Nucleus accumbens (tissue), 56 donors: ENCODE measurements at regions not wholly inside any gene's neighbourhood (a gene's known extent, or its start where the extent isn't known, plus 50 kb on each side); places are given as distances from the start of the nearest gene placed in this dataset.
A peak's percentile ranks its signal among the peaks of the same experiment; 100 is the strongest.

Source experiments
- DNase-seq, 56 donors: peaks; one replicate each; lab custom pipeline; 2025; lab: John Stamatoyannopoulos, UW

GRCh38 chr2:240191001-240191400, 50.5 kb upstream of the OTOS start:
- DNase-seq = no peak

- DNase-seq = no peak
Measured at GRCh38 chr2:240192661-240193060, 52.2 kb upstream of the OTOS start.

- DNase-seq = peak in 1 of 56 donors; percentile 22
Measured at GRCh38 chr2:240194341-240194762, 53.9 kb upstream of the OTOS start.

- DNase-seq = no peak
Measured at GRCh38 chr2:240195316-240195861, 54.9 kb upstream of the OTOS start.

- no peak for DNase-seq
Measured at GRCh38 chr2:240196716-240197461, 56.4 kb upstream of the OTOS start.

GRCh38 chr2:240197462-240198139, 57.1 kb upstream of the OTOS start:
- no peak for DNase-seq

GRCh38 chr2:240198226-240198625, 57.8 kb upstream of the OTOS start:
- DNase-seq = no peak

GRCh38 chr2:240199133-240199870, 58.8 kb upstream of the OTOS start:
- DNase-seq = no peak

GRCh38 chr2:240200230-240201051, 60.0 kb upstream of the OTOS start:
- DNase-seq = peak in 1 of 56 donors; percentile 28

GRCh38 chr2:240201866-240202265, 61.4 kb upstream of the OTOS start:
- peak in 6 of 56 donors; percentile 16 to 44 (median 24) for DNase-seq

- no peak for DNase-seq
Measured at GRCh38 chr2:240202586-240202985, 62.1 kb upstream of the OTOS start.

- no peak for DNase-seq
Measured at GRCh38 chr2:240203031-240203787, 62.8 kb upstream of the OTOS start.

GRCh38 chr2:240203788-240204270, 63.4 kb upstream of the OTOS start:
- DNase-seq = no peak

- no peak for DNase-seq
Measured at GRCh38 chr2:240204431-240205276, 64.2 kb upstream of the OTOS start.

- peak in 1 of 56 donors; percentile 22 for DNase-seq
Measured at GRCh38 chr2:240205348-240205747, 64.9 kb upstream of the OTOS start.

GRCh38 chr2:240205772-240206171, 65.3 kb upstream of the OTOS start:
- no peak for DNase-seq

GRCh38 chr2:240206630-240207029, 66.2 kb upstream of the OTOS start:
- DNase-seq = no peak

GRCh38 chr2:240207661-240208060, 67.2 kb upstream of the OTOS start:
- no peak for DNase-seq
